H7 (cell line): ENCODE measurements at regions not wholly inside any gene's neighbourhood (a gene's known extent, or its start where the extent isn't known, plus 50 kb on each side); places are given as distances from the start of the nearest gene placed in this dataset.
"Not testable (repeated sequence)": the region's sequence is repeated elsewhere in the genome, so short reads cannot be mapped to it uniquely, and the experiment has no call there.

Experiments used
- DNase-seq: peaks from one replicate; pipeline ENCODE4 v3.0.0; 2012
- H3K27me3 ChIP-seq: 2 replicates; pipeline ENCODE4 v1.6.0; 2011; ENCODE audit warnings: mild to moderate bottlenecking, low read length; ENCODE audit not compliant: control insufficient read depth, insufficient read depth
- H3K36me3 ChIP-seq: replicated peaks from 2 replicates; pipeline ENCODE4 v1.5.1; 2011; ENCODE audit warnings: low read length; ENCODE audit not compliant: control insufficient read depth, insufficient read depth
- H3K4me3 ChIP-seq: 2 replicates; pipeline ENCODE4 v1.5.1; 2011; ENCODE audit warnings: low read depth, mild to moderate bottlenecking, control low read depth, low read length, moderate library complexity; ENCODE audit not compliant: insufficient read depth

DNA sequence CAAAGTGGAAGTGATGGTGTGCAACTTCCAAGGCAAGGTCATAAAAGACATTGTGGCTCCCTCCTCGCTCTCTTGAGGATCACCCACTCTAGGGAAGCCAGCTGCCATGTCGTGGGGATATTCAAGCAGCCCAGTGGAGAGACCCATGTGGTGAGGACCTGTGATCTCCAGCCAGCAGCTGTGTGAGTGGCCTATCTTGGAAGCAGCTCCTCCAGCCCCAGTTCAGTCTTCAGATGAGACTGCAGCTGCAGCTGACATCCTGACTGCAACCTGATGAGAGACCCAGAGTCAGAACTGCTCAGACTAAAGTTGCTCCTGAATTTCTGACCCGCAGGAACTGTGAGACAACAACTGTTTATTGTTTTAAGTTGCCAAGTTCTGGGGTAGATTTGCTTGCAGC is 86.4 kb upstream of the GRK3 start:
- DNase-seq, result no peak
- Histone ChIP-seq H3K36me3 (no peaks in the 10 kb centered on the region; the same call in 1 of the 2 replicates), H3K4me3 (no peak overlapping the region), H3K27me3 (no peaks in the 10 kb centered on the region)

DNA sequence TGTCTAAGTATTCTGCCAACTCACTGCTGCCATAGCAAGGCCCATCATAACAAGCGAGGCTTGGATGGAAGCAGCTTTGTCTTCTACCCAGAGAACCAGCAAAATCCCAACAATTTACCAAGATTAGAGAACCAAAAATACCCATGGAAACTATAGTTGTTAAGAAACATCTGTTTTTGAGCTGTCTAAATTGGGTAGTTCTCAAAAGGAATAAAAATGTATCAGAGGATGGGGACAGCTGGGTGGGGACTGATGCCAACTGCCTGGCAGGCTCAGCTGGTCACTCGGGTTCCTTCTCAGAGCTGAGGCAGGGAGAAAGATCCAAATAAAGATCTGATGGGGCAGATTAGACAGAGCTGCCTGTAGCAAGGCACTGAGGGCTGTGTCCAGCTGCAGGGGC is 85.9 kb upstream of the GRK3 start:
- no peaks in the 10 kb centered on the region for H3K27me3 ChIP-seq
- no peaks in the 10 kb centered on the region; the same call in 1 of the 2 replicates for H3K36me3 ChIP-seq
- no peak overlapping the region for H3K4me3 ChIP-seq
- no peak for DNase-seq

DNA sequence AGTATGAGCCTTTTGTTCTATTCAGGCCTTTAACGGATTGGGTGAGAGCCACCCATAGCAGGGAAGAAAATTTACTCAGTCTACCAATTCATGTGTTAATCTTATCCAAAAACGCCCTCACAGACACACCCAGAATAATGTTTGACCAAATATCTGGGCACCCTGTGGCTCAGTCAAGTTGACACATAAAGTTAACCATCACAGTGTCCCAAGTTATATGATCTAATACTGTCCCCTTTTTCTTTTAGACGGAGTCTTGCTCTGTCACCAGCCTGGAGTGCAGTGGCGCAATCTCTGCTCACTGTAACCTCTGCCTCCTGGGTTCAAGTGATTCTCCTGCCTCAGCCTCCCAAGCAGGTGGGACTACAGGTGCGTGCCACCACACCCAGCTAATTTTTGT is 83.6 kb upstream of the GRK3 start:
- H3K27me3 ChIP-seq, H3K36me3 ChIP-seq, DNase-seq, H3K4me3 ChIP-seq: not testable (repeated sequence)

DNA sequence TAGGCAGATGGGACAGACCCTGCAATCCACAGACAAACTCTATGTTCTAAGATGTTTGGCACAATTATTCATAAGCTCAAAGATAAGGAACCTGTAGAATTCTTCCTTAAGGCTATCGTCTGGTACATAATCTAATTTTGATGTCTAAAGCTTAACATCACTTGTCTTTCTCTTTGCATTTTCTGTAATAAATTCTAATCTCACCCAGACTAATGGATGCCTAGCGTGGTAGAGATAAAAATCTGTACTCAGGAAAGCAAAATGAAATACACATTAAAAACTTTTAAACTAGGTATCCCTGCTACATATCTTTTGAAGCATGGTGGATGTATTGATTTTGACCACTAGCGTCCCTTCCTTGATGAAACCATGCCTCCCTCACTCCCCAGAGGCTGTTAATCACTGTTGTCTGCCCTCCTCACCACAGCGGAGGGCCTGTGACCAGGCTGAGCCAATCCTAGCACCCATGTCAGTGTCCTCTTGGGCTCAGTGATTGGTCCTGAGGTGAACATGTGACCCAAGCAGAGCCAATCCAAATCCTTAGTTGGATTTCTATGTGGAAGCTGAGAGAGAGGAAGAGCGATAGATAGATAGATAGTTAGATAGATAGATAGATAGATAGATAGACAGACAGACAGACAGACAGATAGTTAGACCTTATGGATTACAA is 82.2 kb upstream of the GRK3 start:
- no peaks in the 10 kb centered on the region for H3K27me3 ChIP-seq
- H3K36me3 ChIP-seq, result peaks cover 2% of the 10 kb centered on the region
- peak; percentile 58 for DNase-seq
- H3K4me3 ChIP-seq, result no peak overlapping the region

DNA sequence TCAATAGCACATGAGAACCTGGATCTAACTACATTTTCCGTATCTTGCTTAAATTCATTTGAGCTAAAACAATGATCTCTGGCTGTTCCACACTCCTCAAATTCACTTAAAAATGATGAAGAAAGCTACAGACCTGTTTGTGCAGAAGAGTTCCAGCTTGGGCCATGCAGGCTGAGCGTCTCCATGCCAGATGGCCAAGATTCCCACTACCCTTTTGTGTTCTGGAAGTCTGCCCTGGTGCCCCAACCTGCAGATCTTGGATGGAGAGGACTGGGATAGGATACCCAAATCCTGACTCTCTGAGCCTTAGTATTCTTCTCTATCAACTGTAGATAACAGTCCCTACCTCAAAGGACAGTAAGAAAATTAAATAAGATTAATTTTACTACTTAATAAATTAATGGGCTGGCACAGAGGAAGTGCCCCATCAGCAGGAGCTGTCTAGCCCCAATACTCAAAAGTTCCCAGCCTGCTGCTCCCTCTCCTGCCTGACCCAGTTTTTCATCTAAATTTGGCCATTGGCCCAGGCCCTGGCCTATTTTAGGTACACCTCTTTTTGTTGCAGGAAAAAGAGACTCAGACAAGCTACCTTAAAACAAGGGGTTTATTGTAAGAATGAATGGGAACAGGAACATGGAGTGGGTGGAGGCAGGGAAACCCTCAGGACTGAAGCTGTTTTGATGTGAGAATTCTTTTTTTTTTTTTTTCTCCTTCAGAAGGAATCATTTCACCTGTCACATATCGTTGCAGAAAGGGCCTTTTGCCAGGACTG is 81.4 kb upstream of the GRK3 start:
- H3K27me3 ChIP-seq, result no peaks in the 10 kb centered on the region
- no peak for DNase-seq
- no peak overlapping the region for H3K4me3 ChIP-seq
- H3K36me3 ChIP-seq, result peaks cover 2% of the 10 kb centered on the region

DNA sequence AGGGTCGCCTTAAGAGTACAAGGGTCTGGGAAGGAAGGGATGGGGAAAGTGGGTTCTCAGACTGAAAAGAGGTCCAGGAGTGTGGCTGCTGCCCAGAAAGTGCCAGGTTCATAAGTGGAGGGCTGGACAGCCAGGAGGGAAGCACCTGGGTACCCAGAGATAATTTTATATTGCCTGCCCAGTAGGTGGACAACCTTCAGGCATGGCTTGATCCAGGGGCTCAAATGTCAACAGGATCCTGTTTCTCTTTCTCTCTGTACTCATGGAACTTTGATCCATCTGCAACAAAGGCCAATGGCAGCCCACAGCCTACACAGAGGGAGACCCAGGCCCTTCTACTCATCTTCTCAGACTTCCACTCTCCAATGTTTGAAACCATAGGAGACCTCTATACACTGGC is 80.5 kb upstream of the GRK3 start:
- no peak for DNase-seq
- Histone ChIP-seq H3K27me3 (no peaks in the 10 kb centered on the region), H3K36me3 (peaks cover 2% of the 10 kb centered on the region), H3K4me3 (no peak overlapping the region)

DNA sequence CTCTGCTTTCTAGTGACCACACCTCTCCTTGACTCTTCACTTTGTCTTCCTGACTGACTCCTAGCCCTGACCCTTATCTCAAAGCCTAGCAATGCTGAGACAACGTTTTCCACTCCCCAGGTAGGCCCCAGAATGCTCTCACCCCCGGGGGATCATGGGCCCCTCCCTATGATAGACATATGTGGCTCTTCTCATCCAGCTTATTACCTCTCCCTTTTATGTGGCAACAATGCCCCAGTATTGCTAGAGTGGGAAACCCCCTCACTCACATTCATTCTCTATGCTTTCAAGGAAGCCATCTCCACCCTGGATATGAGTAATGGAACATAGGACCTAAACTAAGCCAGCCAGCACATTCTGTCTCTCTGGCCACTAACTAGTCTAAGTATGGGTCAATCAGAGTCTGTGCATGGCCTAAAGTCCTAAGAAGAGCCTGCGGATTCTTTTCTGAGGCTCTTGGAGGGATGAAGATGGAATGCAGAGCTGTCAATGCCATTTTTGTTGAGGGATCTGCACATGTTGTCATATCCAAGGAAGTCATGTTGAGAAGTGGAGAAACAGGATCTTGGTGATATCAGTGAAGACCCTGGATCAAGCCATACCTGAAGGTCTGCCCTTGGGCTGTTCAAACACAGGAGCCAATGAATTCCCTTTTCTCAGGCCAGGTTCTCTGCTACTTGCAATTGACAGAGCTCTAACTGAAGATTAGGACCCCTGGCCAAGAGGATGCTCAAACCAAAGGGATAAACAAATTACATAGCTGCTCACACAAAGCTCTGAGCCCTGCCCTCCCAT is 79.8 kb upstream of the GRK3 start:
- no peak for DNase-seq
- Histone ChIP-seq H3K4me3 (no peak overlapping the region), H3K27me3 (no peaks in the 10 kb centered on the region), H3K36me3 (peaks cover 2% of the 10 kb centered on the region)

DNA sequence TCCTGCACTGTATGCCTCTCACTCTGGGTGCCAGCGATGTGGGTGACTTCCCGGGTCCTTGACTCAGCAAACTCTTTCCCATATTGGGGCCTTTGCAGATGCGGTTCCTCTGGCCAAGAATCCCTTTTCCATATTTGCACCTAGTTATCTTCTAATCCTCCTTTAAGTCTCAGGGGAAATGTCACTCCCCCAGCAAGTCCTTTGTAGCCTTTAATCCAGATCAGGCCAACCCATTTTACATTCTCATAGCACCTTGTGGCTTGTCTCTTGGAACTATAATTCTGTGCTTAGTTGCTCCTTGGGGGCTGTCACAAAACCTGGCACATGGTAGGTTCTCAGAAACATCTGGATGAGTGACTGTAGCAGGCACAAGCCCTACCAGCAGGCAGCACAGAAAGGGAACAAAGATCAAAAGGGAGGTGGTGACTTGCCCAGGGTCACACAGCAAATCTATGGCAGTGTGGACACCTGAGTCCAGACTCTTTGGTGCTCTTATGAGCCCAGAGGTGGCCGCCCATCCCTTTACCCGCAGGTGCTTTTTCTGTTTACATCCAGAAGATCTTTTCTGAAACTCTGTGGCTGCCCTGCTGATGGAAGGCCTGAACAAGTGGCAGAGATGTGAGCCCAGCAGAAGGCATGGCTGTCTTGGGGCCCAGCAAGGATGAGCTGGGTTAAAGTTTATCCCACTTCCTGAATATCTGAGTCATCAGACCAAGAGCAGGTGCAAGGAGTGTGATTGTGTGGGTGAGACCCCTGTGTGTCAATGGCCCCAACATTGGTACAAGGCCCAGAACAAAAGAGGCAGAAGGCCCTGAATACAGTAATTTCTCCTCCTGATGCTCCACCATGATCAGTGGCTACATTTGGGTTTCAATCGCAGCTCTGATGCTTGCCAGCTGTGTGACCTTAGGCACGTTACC is 78.6 kb upstream of the GRK3 start:
- DNase-seq, result no peak
- Histone ChIP-seq H3K4me3 (no peak overlapping the region), H3K27me3 (no peaks in the 10 kb centered on the region), H3K36me3 (peaks cover 3% of the 10 kb centered on the region)

DNA sequence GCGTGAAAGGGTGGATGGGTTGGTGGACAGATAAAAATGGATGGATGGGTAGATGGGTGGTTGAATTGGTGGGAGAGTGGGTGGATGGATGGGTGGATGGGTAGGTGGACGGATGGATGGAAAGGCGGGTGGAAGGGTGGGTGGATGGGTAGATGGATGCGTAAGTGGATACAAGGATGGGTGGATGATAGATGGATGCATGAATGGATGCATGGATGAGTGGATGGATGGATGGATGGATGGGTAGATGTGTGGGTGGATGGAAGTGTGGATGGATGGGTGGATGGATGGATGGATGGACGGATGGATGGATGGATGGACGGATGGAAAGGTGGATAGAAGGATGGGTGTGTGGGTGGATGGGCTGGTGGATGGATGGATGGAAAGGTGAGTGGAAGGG is 77.0 kb upstream of the GRK3 start:
- Histone ChIP-seq H3K36me3 (peaks cover 3% of the 10 kb centered on the region), H3K27me3 (no peaks in the 10 kb centered on the region), H3K4me3 (no peak overlapping the region)
- no peak for DNase-seq

DNA sequence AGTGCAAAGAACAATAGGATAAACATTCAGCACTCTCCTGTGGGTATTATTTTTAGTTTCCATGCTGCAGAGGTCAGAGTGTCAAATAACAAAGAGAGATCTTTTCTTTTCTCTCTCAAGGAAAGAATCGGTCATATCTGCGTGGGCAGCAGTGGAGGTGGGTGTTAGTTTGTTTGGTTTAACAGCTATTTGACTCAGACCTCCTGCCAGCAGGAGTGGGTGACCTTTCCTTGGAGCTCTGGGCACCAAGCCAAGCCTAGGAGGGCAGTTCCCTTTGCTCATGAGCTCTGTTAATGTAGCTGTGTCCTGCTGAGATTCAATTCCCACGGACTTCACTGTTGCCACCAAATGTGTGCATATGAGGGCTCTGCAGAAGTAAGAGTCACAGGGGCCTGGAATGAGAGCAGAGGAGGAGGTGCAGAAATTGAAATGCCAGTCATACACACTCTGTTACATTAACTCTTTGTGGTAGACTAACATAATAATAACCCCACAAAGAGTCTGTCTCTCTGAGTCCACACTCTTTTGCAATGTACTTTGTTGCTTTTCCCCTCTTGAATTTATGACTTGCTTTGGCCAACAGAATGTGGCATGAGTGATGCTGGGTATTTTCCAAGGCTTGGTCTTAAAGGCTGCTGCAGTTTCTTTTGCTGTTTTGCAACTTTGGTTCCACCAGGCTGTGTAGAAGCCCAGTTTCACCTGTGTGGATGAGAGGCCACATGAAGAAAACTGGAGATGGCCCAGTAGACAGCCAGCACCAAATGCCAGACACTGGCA is 76.0 kb upstream of the GRK3 start:
- DNase-seq, result no peak
- peaks cover 3% of the 10 kb centered on the region for H3K36me3 ChIP-seq
- no peaks in the 10 kb centered on the region for H3K27me3 ChIP-seq

DNA sequence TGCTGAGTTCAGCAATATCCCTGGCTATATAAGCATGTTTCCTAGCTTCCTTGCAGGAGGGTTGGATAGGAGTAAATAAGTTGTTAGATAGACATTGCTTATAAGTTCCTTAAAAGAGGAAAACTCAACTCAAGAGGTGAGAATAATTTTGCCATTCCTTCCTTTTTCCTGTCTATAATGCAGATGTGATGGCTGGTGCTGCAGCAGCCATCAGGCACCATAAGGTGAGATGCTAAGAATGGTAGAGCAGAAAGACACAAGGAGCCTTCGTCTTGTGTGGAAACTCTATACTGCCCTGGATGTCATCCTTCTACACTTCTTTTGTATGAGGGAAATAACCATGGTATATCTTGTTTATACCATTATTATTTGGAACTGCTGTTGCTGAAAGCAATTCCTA is 74.5 kb upstream of the GRK3 start:
- DNase-seq, result no peak

More for the DNA sequence above, 76.0 kb upstream of the GRK3 start:
- H3K4me3 ChIP-seq, result no peak overlapping the region

DNA sequence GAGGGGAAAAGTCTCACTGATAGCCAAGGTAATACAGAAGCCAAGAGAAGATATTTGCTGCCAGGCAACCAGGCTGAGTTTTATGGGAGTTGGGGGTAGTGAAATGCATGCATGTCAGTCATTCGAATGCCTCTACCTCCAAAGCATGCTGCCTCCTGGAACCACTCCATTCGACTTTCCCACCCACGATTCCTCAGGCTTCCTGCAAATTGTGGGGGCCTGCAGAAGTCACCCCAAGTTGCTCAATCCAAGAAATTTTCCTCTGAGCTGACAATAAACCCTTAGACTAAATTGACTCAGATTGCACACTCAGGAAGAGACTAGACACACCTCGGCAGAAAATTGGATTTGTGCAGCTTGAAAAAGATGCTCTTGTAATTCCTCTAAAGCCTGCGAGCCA is 73.6 kb upstream of the GRK3 start:
- no peaks in the 10 kb centered on the region for H3K27me3 ChIP-seq
- H3K36me3 ChIP-seq, result peaks cover 2% of the 10 kb centered on the region
- H3K4me3 ChIP-seq, result no peak overlapping the region
- DNase-seq, result no peak

More for the DNA sequence above, 74.5 kb upstream of the GRK3 start:
- Histone ChIP-seq H3K4me3 (no peak overlapping the region), H3K36me3 (peaks cover 2% of the 10 kb centered on the region), H3K27me3 (no peaks in the 10 kb centered on the region)

DNA sequence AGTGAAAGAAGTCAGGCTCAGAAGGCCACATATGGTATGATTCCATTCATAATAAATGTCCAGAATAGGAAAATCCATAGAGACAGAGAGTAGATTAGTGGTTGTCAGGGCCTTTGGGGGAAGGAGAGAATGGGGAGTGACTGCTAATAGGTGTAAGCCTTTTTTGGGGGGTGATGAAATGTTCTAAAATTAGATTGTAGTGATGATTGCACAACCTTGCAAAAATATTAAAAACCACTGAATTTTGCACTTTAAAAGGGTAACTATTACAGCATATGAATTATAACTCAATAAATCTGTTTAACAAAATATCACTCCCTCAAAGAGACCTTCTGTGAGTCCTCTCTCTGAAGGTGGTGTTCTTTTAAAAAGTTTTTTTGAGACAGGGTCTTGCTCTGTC is 72.3 kb upstream of the GRK3 start:
- DNase-seq, result no peak
- Histone ChIP-seq H3K36me3 (peaks cover 2% of the 10 kb centered on the region; the same call in 1 of the 2 replicates), H3K27me3 (no peaks in the 10 kb centered on the region), H3K4me3 (no peak overlapping the region)
